PFSK-1 (cell line): ENCODE measurements at regions not wholly inside any gene's neighbourhood (a gene's known extent, or its start where the extent isn't known, plus 50 kb on each side); places are given as distances from the start of the nearest gene placed in this dataset.

Source experiments
- FOXP2 ChIP-seq: optimal IDR thresholded peaks from 2 replicates; pipeline ENCODE3; 2011; ENCODE audit warnings: borderline replicate concordance, control low read depth, inconsistent platforms; ENCODE audit not compliant: insufficient read depth; ENCODE audit errors: extremely low read length, extremely low read depth
- POLR2AphosphoS5 ChIP-seq: IDR thresholded peaks from 2 replicates; pipeline ENCODE4 v1.6.1; 2012; ENCODE audit warnings: low read depth, mild to moderate bottlenecking, control low read depth, low read length, moderate library complexity
- SIN3A ChIP-seq: IDR thresholded peaks from 2 replicates; pipeline ENCODE4 v1.6.1; 2012; ENCODE audit warnings: mild to moderate bottlenecking, low read length, moderate library complexity, borderline replicate concordance; ENCODE audit not compliant: insufficient read depth
- TAF1 ChIP-seq: IDR thresholded peaks from 2 replicates; pipeline ENCODE4 v1.6.1; 2012; ENCODE audit warnings: low read length, control low read depth, borderline replicate concordance; ENCODE audit not compliant: insufficient read depth
- TF ChIP-seq, protein P1 (sequence below), 2 experiments: IDR thresholded peaks; 2 replicates each; pipeline versions ENCODE4 v1.6.1 to v1.8.0; 2011 to 2012; ENCODE audit warnings: low read depth in 2 of 2, low read length in 2 of 2, control low read depth in 1 of 2, inconsistent platforms in 1 of 2, mild to moderate bottlenecking in 1 of 2, moderate library complexity in 1 of 2; ENCODE audit not compliant: insufficient read depth in 1 of 2

DNA sequence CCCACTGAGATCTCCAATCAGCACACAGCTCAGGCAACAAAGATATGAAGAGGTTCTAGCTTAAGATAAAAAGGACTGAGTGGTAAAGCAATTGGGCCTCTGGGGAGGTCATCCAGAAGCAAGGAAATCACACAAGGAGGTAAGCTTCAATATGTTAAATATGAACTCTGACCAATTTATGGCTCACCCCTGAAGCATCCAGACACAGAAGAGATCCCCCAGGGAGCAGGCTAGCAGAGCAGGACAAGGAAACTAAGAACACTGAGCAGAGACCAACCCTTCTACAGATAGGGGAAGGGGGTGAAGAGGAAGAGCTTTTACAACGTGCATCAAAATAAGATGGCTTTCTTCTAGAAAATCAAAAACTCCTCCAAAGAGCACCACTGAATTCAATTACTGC lies 616.2 kb downstream of the DNAH5 start:
- TF ChIP-seq POLR2AphosphoS5, result no peak

DNA sequence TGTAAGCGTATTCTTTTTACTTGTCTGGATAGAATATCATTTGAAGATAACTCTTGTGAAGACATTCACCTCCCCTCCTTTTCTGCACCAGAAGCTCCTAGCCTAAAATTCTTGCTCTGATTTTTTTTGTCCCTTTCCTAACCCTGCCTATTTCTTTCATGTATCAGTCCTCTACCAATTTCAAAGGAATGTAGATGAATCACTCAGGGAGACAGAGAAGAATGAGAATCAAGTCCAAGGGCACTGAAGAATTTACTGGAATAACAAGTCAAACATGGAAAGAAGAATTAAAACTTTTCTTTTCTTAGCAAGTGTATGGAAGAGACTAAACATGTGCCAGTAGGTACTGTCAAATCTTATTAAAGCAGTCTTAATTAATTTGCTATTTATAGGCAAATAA lies 618.7 kb downstream of the DNAH5 start:
- TF ChIP-seq, protein P1, sequence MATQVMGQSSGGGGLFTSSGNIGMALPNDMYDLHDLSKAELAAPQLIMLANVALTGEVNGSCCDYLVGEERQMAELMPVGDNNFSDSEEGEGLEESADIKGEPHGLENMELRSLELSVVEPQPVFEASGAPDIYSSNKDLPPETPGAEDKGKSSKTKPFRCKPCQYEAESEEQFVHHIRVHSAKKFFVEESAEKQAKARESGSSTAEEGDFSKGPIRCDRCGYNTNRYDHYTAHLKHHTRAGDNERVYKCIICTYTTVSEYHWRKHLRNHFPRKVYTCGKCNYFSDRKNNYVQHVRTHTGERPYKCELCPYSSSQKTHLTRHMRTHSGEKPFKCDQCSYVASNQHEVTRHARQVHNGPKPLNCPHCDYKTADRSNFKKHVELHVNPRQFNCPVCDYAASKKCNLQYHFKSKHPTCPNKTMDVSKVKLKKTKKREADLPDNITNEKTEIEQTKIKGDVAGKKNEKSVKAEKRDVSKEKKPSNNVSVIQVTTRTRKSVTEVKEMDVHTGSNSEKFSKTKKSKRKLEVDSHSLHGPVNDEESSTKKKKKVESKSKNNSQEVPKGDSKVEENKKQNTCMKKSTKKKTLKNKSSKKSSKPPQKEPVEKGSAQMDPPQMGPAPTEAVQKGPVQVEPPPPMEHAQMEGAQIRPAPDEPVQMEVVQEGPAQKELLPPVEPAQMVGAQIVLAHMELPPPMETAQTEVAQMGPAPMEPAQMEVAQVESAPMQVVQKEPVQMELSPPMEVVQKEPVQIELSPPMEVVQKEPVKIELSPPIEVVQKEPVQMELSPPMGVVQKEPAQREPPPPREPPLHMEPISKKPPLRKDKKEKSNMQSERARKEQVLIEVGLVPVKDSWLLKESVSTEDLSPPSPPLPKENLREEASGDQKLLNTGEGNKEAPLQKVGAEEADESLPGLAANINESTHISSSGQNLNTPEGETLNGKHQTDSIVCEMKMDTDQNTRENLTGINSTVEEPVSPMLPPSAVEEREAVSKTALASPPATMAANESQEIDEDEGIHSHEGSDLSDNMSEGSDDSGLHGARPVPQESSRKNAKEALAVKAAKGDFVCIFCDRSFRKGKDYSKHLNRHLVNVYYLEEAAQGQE (IDR thresholded peaks at IDR 0.05; ENCODE audit: insufficient read depth in 1 of 2, low read depth in 2 of 2, low read length in 2 of 2), result no peak

- TF ChIP-seq FOXP2 (no peak), TAF1 (no peak), SIN3A (no peak), POLR2AphosphoS5 (no peak)
- TF ChIP-seq, protein P1 (IDR thresholded peaks at IDR 0.05; ENCODE audit: insufficient read depth in 1 of 2, low read depth in 2 of 2, low read length in 2 of 2), result no peak
These were observed 621.7 kb downstream of the DNAH5 start for GRCh38 chr5:13322769-13323168.

GRCh38 chr5:13317654-13318053 lies 626.8 kb downstream of the DNAH5 start:
- TF ChIP-seq TAF1 (no peak), SIN3A (no peak), FOXP2 (no peak), POLR2AphosphoS5 (no peak)
- TF ChIP-seq, protein P1 (IDR thresholded peaks at IDR 0.05; ENCODE audit: insufficient read depth in 1 of 2, low read depth in 2 of 2, low read length in 2 of 2), result no peak

DNA sequence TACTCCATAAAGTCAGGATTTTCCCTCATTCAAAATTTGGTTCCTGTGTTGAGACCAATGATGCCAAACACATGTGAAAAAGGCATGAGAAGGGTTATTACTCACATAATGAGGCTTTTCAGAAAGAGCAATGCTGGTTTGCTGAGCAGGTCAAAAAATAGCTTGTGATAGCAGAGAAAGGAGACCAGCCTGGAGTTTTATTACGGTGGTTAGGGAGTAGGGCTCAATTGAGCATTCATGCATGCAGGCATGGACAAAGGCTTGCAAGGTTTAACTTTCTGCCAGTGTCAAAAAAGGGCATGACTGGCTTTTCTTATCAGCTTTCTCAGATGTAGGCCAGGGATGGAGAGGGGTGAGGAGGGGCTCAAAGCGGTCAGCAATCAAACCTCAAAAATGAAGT lies 628.3 kb downstream of the DNAH5 start:
- TF ChIP-seq POLR2AphosphoS5, result no peak
- TF ChIP-seq SIN3A, result no peak
- TF ChIP-seq, protein P1 (IDR thresholded peaks at IDR 0.05; ENCODE audit: insufficient read depth in 1 of 2, low read depth in 2 of 2, low read length in 2 of 2), result no peak
- no peak for TF ChIP-seq FOXP2
- no peak for TF ChIP-seq TAF1
